Gastrocnemius medialis (tissue), 4 donors: ENCODE measurements at regions not wholly inside any gene's neighbourhood (a gene's known extent, or its start where the extent isn't known, plus 50 kb on each side); places are given as distances from the start of the nearest gene placed in this dataset.
"Not testable (repeated sequence)": the region's sequence is repeated elsewhere in the genome, so short reads cannot be mapped to it uniquely, and the experiment has no call there.

Experiments
- ATAC-seq, 2 donors: fragments of 150-250 bp; one replicate each; pipeline ENCODE4 v1.9.1; 2016
- DNase-seq, 2 donors: peaks; one replicate each; pipeline ENCODE4 v3.0.0-alpha.2; 2019
- H3K27ac ChIP-seq, 4 donors: fragments of 200-600 bp; sonication (generic); 1 replicate in 1 of 4; 2 replicates in 3 of 4; pipeline ENCODE4 v1.5.1; 2016 to 2018; ENCODE audit warnings: mild to moderate bottlenecking in 2 of 4, moderate library complexity in 1 of 4
- H3K27me3 ChIP-seq, 3 donors: fragments of 200-600 bp; sonication (generic) in 2 of 3; 1 replicate in 1 of 3; 2 replicates in 2 of 3; pipeline versions ENCODE4 v1.5.1 to v1.6.0; 2016 to 2019; ENCODE audit warnings: mild to moderate bottlenecking in 1 of 3, moderate library complexity in 1 of 3
- H3K36me3 ChIP-seq, 2 donors: fragments of 200-600 bp; sonication (generic) in 1 of 2; one replicate each; pipeline ENCODE4 v1.5.1; 2017 to 2018
- H3K4me1 ChIP-seq, 2 donors: fragments of 200-600 bp; sonication (generic) in 1 of 2; one replicate each; pipeline ENCODE4 v1.5.1; 2016 to 2017; ENCODE audit warnings: mild to moderate bottlenecking in 2 of 2
- H3K4me3 ChIP-seq, 4 donors: fragments of 200-600 bp; sonication (generic) in 3 of 4; 1 replicate in 1 of 4; 2 replicates in 3 of 4; pipeline ENCODE4 v1.5.1; 2016 to 2019; ENCODE audit warnings: mild to moderate bottlenecking in 2 of 4
- H3K9me3 ChIP-seq, 3 donors: fragments of 200-600 bp; sonication (generic) in 2 of 3; 1 replicate in 1 of 3; 2 replicates in 2 of 3; pipeline ENCODE4 v1.5.1; 2016 to 2019
- CTCF ChIP-seq, 5 experiments: fragments of 450-650 bp in 3 of 5; fragments of 200-600 bp in 2 of 5; sonication (generic) in 2 of 5; IDR thresholded peaks in 4 of 5; conservative IDR thresholded peaks in 1 of 5; 1 replicate in 4 of 5; 2 replicates in 1 of 5; pipeline ENCODE4 v1.5.1; 2016 to 2019; ENCODE audit warnings: antibody characterized with exemption in 5 of 5, mild to moderate bottlenecking in 3 of 5, moderate library complexity in 3 of 5
- POLR2A ChIP-seq, 2 donors: fragments of 450-650 bp; IDR thresholded peaks; one replicate each; pipeline ENCODE4 v1.6.1; 2017; ENCODE audit warnings: antibody characterized with exemption in 2 of 2, mild to moderate bottlenecking in 2 of 2, moderate library complexity in 2 of 2
- in situ Hi-C, 4 donors: fragments of 200-750 bp; cut with MboI; loops; one replicate each; pipeline versions ENCODE4 v1.15.0 to v1.8.0; 2017; ENCODE audit warnings: low sequenced_read_pairs in 4 of 4
- intact Hi-C: fragments of 100-400 bp; cut with DNase I; formaldehyde crosslinking; loops from one replicate; pipeline ENCODE4 v1.15.1; 2023; ENCODE audit warnings: low total_unique reads

GRCh38 chr3:26029321-26029720 lies 239.4 kb downstream of the OXSM start:
- H3K27ac ChIP-seq = no peak overlapping the region
- DNase-seq = no peak
- H3K27me3 ChIP-seq = no peaks in the 10 kb centered on the region
- H3K4me1 ChIP-seq = no peaks in the 10 kb centered on the region
- no peak for ATAC-seq
- in situ Hi-C loops (no loop called here), intact Hi-C loops (no loop called here)
- TF ChIP-seq POLR2A (IDR thresholded peaks at IDR 0.05) = no peak
- TF ChIP-seq CTCF (IDR thresholded peaks at IDR 0.05 in 4 of 5, conservative IDR thresholded peaks at IDR 0.05 in 1 of 5) = no peak
- no peak overlapping the region for H3K4me3 ChIP-seq
- H3K9me3 ChIP-seq = no peaks in the 10 kb centered on the region
- H3K36me3 ChIP-seq = no peaks in the 10 kb centered on the region

- intact Hi-C loops, H3K36me3 ChIP-seq, H3K9me3 ChIP-seq, H3K4me3 ChIP-seq, in situ Hi-C loops, ATAC-seq, DNase-seq, H3K27ac ChIP-seq, H3K27me3 ChIP-seq, H3K4me1 ChIP-seq: not testable (repeated sequence)
These were observed 252.2 kb downstream of the OXSM start for GRCh38 chr3:26042126-26042525.

- DNase-seq (no peak), ATAC-seq (no peak)
- Histone ChIP-seq H3K36me3 (no peaks in the 10 kb centered on the region), H3K9me3 (no peaks in the 10 kb centered on the region), H3K27me3 (no peaks in the 10 kb centered on the region), H3K27ac (no peak overlapping the region), H3K4me3 (no peak overlapping the region), H3K4me1 (no peaks in the 10 kb centered on the region)
- TF ChIP-seq POLR2A (IDR thresholded peaks at IDR 0.05) = no peak
- in situ Hi-C loops (no loop called here), intact Hi-C loops (no loop called here)
These were observed 260.1 kb downstream of the OXSM start for GRCh38 chr3:26049951-26050350.

- Histone ChIP-seq H3K27ac (no peak overlapping the region), H3K36me3 (no peaks in the 10 kb centered on the region), H3K4me3 (no peak overlapping the region), H3K27me3 (no peaks in the 10 kb centered on the region), H3K9me3 (no peaks in the 10 kb centered on the region), H3K4me1 (no peaks in the 10 kb centered on the region)
- TF ChIP-seq POLR2A (IDR thresholded peaks at IDR 0.05) (no peak), CTCF (IDR thresholded peaks at IDR 0.05 in 4 of 5, conservative IDR thresholded peaks at IDR 0.05 in 1 of 5) (no peak)
- no peak for ATAC-seq
- in situ Hi-C loops = no loop called here
- no peak for DNase-seq
- intact Hi-C loops = no loop called here
These were observed 260.9 kb downstream of the OXSM start for GRCh38 chr3:26050776-26051175.

GRCh38 chr3:26058901-26059321 lies 269.0 kb downstream of the OXSM start:
- Histone ChIP-seq H3K9me3 (no peaks in the 10 kb centered on the region), H3K27ac (no peak overlapping the region)
- intact Hi-C loops = no loop called here

More at GRCh38 chr3:26058901-26059321, 269.0 kb downstream of the OXSM start:
- DNase-seq (no peak), ATAC-seq (no peak)
- no peaks in the 10 kb centered on the region for H3K36me3 ChIP-seq
- TF ChIP-seq CTCF (IDR thresholded peaks at IDR 0.05 in 4 of 5, conservative IDR thresholded peaks at IDR 0.05 in 1 of 5) = no peak
- TF ChIP-seq POLR2A (IDR thresholded peaks at IDR 0.05) = no peak
- H3K27me3 ChIP-seq = no peaks in the 10 kb centered on the region
- H3K4me3 ChIP-seq = no peak overlapping the region
- in situ Hi-C loops = no loop called here
- no peaks in the 10 kb centered on the region for H3K4me1 ChIP-seq
